Epidermal melanocyte (primary cell): ENCODE measurements at regions not wholly inside any gene's neighbourhood (a gene's known extent, or its start where the extent isn't known, plus 50 kb on each side); places are given as distances from the start of the nearest gene placed in this dataset.

Experiments
- DNase-seq: peaks from one replicate; pipeline ENCODE4 v3.0.0; 2011; ENCODE audit warnings: low spot score; ENCODE audit not compliant: insufficient read length

DNA sequence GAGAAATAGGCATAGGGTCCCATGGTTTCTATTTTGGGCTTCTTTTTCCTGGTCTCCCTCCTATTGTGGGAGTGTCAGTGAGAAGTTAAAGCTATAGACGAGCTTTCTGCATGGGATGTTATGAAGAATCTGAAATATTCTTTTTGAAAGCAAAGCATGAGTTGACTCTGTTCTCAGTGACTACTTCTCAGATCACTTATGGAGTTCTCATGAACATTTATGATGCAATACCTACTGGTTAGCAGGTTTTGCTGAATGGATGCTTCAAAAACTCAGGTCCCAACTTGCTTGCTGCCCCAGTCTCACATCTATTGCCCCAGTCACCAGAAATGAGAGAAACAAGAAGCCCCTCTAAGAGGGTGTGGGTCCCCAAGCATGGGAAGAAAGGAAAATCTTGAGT lies 365.0 kb downstream of the HRH4 start:
- no peak for DNase-seq

DNA sequence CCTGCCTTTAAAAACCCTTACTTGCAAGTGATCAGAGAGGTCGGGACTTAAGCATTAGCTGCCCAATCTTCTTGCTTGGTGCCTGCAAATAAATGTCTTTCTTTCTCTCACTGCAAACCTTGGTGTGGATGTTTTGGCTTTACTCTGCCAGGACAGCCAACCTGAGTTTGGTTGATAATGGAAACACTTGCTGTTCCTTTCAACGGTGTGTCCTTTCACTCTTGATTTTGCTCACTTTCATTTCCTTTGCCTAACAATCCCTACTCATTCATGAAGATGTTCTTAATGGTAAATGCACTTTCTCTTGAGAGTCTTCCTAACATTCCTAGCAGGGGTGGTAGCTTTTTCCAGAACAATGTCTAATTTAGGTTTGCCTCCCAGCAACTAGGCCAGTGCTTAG lies 366.2 kb downstream of the HRH4 start:
- no peak for DNase-seq

DNA sequence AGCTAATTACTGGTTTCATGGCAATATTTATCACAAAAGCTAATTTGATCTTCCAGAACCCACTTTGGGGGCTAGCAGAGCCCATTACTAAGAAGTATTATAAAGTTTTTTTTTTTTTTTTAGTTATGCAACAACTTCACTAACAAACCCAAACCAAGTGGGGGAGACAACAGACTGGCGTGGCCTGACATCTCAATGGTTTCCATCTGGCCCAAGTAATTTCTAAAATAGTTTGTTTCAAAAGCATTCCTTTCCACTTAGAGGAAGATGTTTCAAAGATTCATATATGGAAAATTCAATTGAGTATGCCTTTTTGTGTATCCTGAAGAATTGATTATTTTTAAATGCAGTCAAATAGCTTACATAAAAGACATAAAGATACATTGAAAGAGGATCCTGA lies 367.1 kb downstream of the HRH4 start:
- DNase-seq, result no peak

DNA sequence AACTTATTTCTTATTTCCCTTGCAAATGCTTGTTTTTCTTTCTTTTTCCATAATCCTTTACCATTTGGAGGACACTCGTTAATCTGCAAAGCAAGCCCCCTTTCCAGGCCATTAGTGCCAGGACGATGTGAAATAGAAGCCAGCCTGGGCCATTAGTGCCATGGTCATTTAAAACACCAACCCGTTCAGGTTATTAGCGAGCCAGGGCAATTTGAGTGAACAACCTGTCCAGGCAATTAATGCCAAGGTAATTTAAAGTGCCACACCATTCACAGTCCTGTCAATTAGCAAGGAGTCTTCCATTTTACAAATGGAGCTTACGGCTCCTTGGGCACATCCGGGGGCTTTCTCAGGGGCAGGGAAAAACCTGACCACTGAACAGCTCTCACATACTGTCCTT lies 370.6 kb downstream of the HRH4 start:
- no peak for DNase-seq

DNA sequence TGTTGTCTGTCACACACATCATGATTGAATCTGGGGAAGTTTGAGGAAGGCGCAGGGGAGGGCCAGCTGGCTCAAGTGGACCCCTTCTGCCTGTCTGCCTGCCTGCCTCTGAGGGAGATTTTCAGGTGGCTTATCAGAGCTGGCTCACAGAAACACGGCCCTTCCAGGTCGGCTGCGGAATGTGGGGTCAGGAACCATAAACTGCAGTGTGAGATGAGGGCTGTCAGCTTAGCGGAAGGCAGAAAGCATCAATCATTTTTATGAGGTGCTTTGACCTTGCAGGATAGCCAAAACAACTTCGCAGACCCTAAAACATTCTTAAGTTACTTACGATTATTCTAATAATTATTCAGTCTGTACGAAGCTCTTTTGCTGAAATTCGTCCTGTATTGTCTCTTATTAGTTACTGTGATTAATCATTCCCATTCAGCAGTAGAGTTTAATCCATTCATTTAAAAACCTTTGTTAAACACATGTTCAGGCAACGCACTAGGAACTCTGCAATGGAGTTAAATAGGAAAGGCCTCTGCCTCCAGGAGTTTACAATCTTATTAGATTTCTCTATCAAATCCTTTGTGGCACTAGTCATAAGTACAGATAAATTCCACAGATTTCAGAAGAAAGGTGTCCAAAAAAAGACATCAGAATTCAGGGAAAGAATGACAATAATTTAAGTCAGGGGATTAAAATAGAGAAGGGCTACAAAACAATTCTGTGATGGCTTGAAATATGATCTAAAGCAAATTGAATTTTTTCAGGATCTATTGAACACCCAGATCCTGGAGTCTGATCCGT lies 371.6 kb downstream of the HRH4 start:
- DNase-seq, result no peak

DNA sequence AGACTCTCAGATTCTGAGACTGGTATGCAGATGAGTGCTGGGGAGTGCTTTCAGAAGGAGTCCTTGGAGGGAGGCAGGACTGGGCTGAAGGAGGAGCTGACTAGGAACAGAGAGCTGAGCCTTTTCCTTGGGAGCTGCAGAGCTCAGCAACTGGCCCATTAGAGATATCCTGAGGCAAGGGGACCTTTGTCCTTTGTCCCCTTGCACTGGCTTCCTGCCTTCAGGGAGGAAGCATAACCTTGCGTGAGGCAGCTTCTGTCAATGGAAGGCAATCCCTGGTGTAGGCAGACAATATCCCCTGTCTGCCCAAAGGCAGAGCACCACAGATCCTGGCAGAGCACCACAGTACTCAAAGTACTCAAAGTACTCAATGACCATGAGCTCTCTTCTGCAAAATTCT lies 375.3 kb downstream of the HRH4 start:
- DNase-seq, result no peak

DNA sequence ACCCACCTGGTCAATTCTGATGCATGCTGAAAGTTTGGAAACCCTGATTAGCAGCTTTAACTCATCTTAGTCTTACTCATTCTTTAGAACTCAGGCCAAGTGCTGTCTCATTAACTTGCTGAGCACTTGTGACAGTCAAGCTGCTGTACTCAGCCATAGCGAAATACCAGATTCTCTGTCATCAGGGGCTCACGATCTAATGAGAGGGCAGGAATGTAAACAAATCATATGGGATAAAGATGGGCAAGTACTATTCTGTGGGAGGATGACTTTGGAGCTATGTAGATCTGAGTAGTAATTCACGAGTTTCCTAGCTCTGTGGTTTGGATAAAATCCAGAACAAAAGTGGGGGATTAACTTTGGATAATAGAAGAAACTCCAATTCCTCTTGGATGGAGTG lies 376.6 kb downstream of the HRH4 start:
- peak; percentile 33 for DNase-seq

DNA sequence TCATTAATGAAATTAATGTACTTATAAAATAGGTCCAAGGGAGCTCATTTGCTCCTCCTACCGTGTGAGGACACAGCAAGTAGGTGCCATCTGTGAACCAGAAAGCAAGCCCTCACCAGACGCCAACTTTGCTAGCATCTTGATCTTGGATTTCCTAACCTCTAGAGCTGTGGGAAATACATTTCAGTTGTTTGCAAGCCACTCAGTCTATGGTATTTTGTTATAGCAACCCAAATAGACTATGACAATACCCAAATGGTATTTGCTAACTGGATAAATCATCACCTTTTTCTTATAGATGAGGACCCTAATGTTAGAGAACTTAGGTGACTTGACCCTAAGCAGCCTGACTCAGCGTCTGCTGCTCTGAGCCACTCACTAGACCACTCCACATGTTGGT lies 379.6 kb downstream of the HRH4 start:
- DNase-seq, result no peak

DNA sequence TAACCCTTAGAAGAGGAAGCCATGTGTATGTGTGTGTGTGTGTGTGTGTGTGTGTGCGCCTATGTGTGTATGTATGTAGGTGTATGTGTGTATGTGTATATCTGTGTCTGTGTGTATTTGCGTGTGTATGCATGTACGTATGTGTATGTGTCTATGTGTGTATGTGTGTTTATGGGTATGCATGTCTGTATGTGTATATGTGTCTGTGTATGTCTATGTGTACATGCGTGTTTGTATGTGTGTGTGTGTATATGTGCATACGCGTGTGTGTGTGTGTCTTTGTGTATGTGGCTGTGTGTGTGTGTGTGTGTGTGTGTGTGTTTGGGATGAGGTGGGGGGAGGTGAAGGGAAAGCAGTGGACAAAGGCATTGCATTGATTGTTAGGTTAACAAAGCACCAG lies 380.2 kb downstream of the HRH4 start:
- no peak for DNase-seq

DNA sequence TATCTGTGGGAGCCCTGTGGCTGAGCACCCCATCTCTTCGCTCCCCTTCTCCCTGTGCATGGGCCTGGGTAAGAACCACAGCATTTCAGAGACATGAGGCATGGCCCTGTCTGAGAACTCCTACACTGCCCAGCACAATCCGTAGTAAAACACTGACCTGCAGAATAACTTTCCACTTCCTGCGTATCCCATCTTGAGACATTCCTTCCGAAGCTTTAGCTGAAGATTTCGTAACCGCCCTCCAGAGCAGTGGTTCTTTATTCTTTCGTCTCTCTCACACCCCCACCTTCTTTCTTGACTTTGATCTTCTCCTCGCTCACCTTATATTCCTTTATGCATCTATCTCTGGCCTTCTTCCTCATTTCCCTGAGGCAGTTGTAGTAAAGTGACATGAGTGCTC lies 381.1 kb downstream of the HRH4 start:
- no peak for DNase-seq

DNA sequence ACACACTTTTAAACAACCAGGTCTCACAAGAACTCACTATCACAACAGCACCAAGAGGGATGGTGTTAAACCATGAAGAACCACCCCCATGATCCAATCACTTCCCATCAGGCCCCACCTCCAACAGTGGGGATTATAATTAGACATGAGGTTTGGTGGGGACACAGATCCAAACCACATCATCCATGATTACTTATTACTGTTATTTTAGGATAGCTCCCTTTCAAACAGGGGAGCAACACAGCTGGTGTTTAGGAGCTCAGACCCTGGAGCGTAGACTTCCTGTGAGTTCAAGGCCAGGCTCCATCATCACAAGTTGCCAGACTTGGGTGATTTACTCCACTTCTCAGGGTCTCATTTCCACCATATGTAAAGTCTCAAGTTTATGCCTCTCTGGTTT lies 382.7 kb downstream of the HRH4 start:
- no peak for DNase-seq

DNA sequence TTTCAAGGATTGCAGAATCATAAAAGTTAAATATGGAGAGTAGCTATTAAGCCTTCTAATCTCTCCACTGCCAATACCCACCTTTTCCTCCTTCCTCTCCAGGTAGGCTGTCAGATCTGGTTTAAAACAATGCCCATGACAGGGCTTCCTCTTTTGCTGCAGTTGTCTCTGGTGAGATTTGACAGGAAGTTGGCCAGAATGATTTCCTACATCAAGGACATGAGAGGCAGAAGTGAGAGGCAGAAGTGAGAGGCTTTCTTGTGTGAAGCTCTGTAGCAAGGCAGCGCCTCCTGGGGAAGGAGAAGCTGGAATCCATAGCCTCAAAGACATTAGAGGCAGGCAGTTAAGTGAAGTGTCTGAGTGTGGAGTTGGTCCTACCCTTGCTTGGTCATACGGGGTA lies 385.7 kb downstream of the HRH4 start:
- DNase-seq, result no peak

DNA sequence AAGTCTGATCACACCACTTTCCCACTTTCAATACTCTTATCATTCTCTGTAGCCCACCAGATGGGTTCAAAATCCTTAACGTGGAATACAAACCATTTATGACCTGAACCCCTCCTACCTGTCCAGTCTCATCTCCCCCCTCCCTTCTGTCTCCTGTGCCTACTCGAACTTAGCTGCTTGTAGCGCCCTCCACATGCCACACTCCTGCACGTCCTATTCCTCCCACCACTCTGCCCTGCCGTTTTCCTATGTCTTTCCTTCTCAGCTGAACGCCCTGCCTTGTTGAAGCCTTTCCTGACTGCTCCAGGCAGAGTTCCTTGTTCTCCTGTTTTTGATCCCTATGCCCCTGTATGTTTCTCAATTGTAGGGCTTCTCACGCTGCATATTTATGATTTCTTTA lies 390.1 kb downstream of the HRH4 start:
- no peak for DNase-seq

DNA sequence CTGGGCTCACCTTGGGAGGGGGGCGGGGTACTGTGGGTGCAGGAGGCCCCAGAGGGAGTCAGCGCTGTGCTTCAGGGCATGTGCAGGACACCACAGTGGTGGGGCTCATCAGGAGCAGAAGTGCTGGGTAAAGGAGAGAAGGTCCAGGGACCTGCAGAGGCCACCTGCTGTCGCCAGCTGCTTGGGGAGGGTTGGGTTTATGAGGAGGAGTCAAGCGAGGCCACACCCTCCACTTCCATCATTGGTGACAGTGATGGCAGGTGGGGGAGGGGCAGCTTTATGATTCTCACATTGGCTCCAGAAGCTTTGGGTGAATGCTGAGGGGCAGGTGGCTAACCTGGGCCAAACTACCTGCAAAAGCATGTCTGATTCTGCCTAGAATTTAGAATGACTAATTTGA lies 392.6 kb downstream of the HRH4 start:
- DNase-seq, result no peak

DNA sequence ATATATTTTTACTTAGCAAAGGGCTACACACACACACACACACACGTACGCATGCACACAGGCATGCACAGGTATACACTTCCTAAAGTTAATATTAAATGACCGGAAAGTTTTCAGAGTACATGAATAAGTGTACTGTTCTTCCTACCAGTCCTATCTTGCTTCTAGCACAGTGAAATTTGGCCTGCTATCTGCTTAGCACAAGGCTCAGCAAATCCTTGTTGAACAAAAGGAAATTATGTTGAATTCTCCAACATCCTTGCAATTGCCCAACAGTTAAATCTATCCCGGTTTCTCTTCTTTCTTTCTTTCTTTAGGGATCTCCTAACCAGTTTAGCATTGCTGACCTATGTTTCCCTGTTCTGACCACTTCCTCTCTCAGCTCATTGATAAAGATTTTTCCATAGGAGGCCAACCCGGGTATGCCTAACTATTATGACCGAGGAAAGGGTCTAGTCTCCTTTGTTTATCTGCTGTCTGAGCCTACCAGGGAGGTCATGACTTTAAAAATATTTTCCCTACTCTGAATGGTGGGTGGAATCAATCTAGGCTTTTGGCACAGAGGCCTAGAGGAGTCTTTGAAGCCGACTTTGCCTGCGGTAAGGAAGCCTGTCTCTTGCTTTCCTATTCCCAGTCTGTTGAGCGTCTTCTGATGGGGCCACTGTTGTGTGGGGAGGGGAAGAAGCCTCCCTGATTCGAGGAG lies 400.7 kb downstream of the HRH4 start:
- no peak for DNase-seq

DNA sequence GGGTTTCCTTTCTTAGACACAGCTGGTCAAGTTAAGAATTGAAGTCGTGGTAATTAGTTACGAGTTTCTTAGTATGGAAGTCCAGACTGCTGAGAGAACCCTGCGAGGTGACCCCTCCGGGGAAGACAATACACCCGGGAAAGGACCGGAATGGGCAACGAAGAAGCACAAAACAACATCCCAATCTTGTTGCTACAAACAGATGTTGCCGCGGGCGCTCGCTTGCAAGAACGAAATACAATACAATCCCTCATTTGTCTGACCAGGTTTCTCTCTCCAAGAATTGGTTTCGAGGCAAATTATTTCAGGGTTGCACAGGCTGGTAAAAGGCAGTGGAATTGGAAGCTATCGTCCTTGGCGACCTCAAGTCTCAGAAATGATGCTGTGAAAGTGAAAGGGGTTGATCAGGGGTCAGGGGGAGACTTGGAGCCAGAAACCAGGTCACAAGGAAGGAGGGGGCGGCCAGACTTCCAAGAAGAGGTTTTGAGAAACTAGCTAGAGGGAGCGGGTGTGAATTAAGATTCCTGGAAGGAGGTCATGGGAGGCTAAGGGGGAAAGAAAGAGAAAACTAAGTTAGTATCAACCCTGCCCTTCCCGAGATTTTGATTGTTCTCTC lies 401.9 kb downstream of the HRH4 start:
- no peak for DNase-seq

DNA sequence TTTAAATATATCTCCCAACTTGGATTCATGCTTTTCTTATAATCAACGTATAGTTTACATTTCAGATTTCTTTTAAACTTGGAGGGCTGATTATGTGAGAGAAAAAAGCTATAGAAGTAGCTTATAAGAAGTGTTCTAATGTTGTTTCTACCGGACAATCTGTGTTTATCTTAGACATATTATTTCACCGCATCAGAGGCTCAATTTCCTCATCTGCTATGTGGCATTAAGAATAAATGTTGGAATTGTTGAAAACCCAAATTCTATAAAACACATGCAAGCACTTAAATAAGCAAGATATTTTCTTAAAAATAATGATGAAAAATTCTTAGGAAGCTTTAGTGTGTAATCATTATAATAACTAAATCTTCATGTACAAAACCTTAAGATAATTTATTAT lies 407.9 kb downstream of the HRH4 start:
- DNase-seq, result no peak

DNA sequence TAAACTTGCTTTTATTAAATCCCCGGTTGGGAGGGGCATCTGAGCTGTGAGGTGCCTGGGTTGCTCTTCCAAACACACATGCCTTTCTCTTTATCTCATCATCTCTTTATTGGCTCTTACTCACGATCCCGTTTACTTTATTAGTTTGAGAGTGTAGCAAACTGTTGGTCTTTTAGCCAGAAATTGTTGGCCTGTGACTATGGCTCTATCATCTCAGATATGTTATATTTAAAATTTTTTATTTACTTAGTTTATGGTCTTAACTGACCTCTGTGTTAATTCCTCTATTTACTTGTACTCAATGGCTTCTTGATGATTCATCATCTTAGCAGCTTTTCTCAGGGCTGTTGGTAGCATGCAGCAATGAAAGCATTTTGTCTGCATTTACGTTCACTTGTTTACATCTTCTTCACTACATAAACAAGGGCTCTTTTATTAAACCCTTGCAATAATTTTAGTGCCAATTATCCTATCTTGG lies 408.4 kb downstream of the HRH4 start:
- DNase-seq, result no peak

DNA sequence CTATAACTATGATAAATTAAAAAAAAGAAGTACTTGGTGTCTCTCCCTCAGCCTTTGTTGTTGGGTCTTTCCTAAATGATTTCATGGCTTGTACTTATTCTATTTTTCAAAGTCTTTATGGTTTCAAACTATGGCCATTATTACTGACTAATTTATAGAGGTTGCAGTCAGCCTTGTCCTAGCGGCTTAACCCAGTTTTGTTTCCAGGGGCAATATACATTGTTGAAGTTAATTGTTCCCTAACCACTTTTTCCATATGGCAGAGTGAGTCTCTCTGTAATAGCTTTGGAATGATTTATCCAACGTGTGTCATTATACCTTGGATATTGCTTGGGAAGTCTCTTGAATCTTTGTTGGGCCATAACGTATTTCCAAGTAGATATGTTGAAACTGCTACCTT lies 408.8 kb downstream of the HRH4 start:
- no peak for DNase-seq

DNA sequence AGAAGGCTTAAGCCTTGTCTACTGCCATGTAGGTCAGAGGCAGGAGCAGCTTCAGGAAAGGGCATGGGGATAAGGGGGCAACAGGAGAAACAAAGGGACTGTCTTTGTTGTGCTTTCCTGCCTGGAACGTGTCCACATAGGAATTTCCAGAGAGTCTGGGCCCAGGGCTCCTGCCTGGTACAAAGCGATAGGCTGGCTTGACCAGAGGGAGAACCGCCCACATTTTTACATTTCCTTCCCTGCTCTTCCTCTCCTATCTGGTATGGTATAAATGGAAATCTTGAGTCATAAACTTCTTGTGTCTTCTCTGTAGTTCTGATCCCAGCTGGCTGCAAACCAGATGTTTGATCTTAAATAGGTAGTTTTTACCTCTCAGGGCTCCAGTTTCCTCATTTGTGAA lies 414.8 kb downstream of the HRH4 start:
- no peak for DNase-seq

DNA sequence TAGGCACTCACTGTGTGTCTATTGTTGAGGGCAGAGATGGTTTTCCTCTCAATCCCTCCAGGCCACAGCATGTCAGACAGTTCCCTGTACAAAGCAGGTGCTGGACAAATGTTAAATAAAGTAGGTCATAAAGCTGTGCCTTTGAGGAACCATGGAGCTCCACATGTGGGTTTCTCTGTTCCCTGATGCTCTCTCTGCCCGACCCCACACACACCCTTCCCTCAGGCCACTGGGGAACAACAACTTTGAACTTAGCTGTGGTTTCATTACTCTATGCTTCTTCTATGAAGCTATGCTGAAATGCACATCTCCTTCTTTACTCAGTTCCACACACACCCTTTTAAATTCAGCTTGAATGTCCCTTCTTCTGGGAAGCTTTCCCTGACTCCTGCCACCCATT lies 415.3 kb downstream of the HRH4 start:
- no peak for DNase-seq

DNA sequence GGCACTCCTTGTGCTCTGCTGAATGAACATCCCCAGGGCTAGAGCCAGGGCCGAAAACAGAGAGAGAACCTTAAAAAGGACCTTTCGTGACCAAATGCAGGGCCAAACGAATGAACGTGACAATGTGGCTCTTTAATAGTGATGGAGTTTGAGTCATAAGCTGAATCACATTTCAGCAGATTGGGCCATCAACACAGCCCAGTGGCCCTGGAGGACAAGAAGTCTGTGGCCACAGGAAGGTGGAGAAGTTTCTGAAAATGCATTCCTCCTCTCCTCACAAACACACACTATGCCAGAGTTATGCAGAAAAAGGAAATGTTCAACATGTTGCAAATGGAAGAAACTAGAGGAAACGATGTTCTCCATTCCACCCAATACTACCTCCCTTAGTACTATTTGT lies 415.8 kb downstream of the HRH4 start:
- DNase-seq, result no peak

DNA sequence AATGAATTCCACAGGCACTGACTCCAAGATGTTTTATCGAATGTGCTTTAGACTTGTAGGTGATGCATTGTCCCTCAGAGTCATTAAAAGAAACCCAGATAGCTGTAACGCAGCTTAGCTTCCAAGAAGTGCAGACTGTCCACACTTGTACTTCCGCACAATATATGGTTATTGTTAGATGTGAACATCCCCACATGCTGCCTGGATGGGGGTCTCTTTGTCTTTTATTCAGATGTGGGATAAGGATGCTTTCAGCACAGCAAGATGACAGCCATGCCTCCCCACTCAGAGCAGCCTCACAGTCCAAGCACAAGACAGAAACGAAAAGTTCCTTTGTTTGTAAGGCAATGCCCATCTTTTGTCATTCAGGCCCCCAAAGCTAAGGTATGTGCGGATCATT lies 416.6 kb downstream of the HRH4 start:
- no peak for DNase-seq
